HCT116 (cell line): ENCODE measurements at regions not wholly inside any gene's neighbourhood (a gene's known extent, or its start where the extent isn't known, plus 50 kb on each side); places are given as distances from the start of the nearest gene placed in this dataset.
A peak's percentile ranks its signal among the peaks of the same experiment; 100 is the strongest.

Experiments
- ATAC-seq: fragments of 200-7000 bp; cut with Tn5 transposase; 2 replicates; pipeline ENCODE4 v1.9.1; 2020; ENCODE audit warnings: mild to moderate bottlenecking, moderate library complexity
- BruUV-seq: library from RNA; stranded (reverse); fragments of 400-500 nt; replicated peaks from 2 replicates; lab custom pipeline; 2021; lab: Mats Ljungman, UMichigan
- CTCF ChIA-PET: fragments of 300-600 bp; sonication (Branson Sonifier 250); formaldehyde crosslinking; loops from one replicate; lab custom pipeline; 2021; ENCODE audit warnings: antibody characterized with exemption; lab: Charles Lee
- POLR2A ChIA-PET: fragments of 300-600, 350-600 bp; sonication (Branson Sonifier 250); formaldehyde crosslinking; loops from one replicate; lab custom pipeline; 2021; ENCODE audit warnings: antibody characterized with exemption; lab: Charles Lee
- RAD21 ChIA-PET, 2 experiments: fragments of 300-600 bp; sonication (Branson Sonifier 250); formaldehyde crosslinking; loops; one replicate each; lab custom pipeline; 2023; ENCODE audit warnings: low total read pairs in 2 of 2; ENCODE audit not compliant: uncharacterized antibody in 2 of 2, unreplicated experiment in 2 of 2, low non-redundant PET in 1 of 2; lab: Charles Lee
- DNase-seq: peaks from one replicate; pipeline ENCODE4 v3.0.0-alpha.2; 2010; ENCODE audit warnings: low read depth, low spot score
- H2AFZ ChIP-seq: fragments of 200-600 bp; shearing (Covaris generic), sonication (generic); 2 replicates; pipeline ENCODE4 v1.6.1; 2017; ENCODE audit warnings: low read depth, mixed run types, mixed read lengths, antibody characterized with exemption, low read length; ENCODE audit not compliant: poor library complexity, severe bottlenecking
- H3K27ac ChIP-seq: 2 replicates; pipeline ENCODE4 v1.5.1; 2012; ENCODE audit warnings: low read depth, low read length
- H3K27me3 ChIP-seq: fragments of 200-600 bp; sonication (generic); 2 replicates; pipeline ENCODE4 v1.6.1; 2016; ENCODE audit warnings: mixed run types, low read length, mixed read lengths; ENCODE audit not compliant: insufficient read depth
- H3K36me3 ChIP-seq, 2 experiments: fragments of 200-500 bp in 1 of 2; fragments of 200-600 bp in 1 of 2; sonication (Bioruptor generic) in 1 of 2; sonication (generic) in 1 of 2; 2 replicates each; pipeline versions ENCODE4 v1.5.1 to v1.6.1; 2014 to 2016; ENCODE audit warnings: low read length in 2 of 2, inconsistent platforms in 1 of 2, mixed read lengths in 1 of 2, mixed run types in 1 of 2; ENCODE audit not compliant: insufficient read depth in 2 of 2, control insufficient read depth in 1 of 2
- H3K4me1 ChIP-seq, 2 experiments: fragments of 200-600 bp in 1 of 2; sonication (generic) in 1 of 2; 2 replicates each; pipeline versions ENCODE4 v1.5.1 to v1.6.1; 2012 to 2017; ENCODE audit warnings: low read length in 2 of 2, inconsistent platforms in 1 of 2, mild to moderate bottlenecking in 1 of 2, mixed read lengths in 1 of 2, mixed run types in 1 of 2, moderate library complexity in 1 of 2; ENCODE audit not compliant: insufficient read depth in 2 of 2, control insufficient read depth in 1 of 2
- H3K4me2 ChIP-seq: fragments of 200-600 bp; sonication (generic); 2 replicates; pipeline ENCODE4 v1.6.1; 2017; ENCODE audit warnings: mixed run types, low read length, mixed read lengths
- H3K4me3 ChIP-seq, 2 experiments: fragments of 200-600 bp in 1 of 2; sonication (generic) in 1 of 2; replicated peaks in 1 of 2; 2 replicates each; pipeline ENCODE4 v1.5.1; 2011 to 2016; ENCODE audit warnings: low read length in 2 of 2, control low read depth in 1 of 2, low read depth in 1 of 2, mild to moderate bottlenecking in 1 of 2, mixed read lengths in 1 of 2, mixed run types in 1 of 2
- H3K79me2 ChIP-seq: fragments of 200-600 bp; sonication (generic); 2 replicates; pipeline ENCODE4 v1.6.1; 2017; ENCODE audit warnings: mild to moderate bottlenecking, mixed run types, low read length, moderate library complexity, mixed read lengths; ENCODE audit not compliant: insufficient read depth
- H3K9ac ChIP-seq: fragments of 200-600 bp; sonication (generic); 2 replicates; pipeline ENCODE4 v1.6.1; 2016; ENCODE audit warnings: low read length, mixed read lengths
- H3K9me2 ChIP-seq: fragments of 200-600 bp; sonication (generic), shearing (Covaris generic); 2 replicates; pipeline ENCODE4 v1.6.1; 2017; ENCODE audit warnings: mixed run types, mild to moderate bottlenecking, moderate library complexity; ENCODE audit not compliant: insufficient read depth
- H3K9me3 ChIP-seq, 2 experiments: fragments of 200-500 bp in 1 of 2; fragments of 200-600 bp in 1 of 2; sonication (Bioruptor generic) in 1 of 2; sonication (generic) in 1 of 2; 2 replicates each; pipeline ENCODE4 v1.6.1; 2014 to 2017; ENCODE audit warnings: low read length in 2 of 2, mixed read lengths in 2 of 2, inconsistent platforms in 1 of 2, low read depth in 1 of 2, mild to moderate bottlenecking in 1 of 2, mixed run types in 1 of 2, moderate library complexity in 1 of 2; ENCODE audit not compliant: control insufficient read depth in 1 of 2, insufficient read depth in 1 of 2
- H4K20me1 ChIP-seq: fragments of 200-600 bp; sonication (generic), shearing (Covaris generic); 2 replicates; pipeline ENCODE4 v1.6.1; 2017; ENCODE audit warnings: mixed run types, mild to moderate bottlenecking, moderate library complexity; ENCODE audit not compliant: insufficient read depth
- ATF3 ChIP-seq: IDR thresholded peaks from 2 replicates; pipeline ENCODE4 v1.6.1; 2012
- CBX3 ChIP-seq: IDR thresholded peaks from 2 replicates; pipeline ENCODE4 v1.6.1; 2012; ENCODE audit warnings: low read depth
- CEBPB ChIP-seq: IDR thresholded peaks from 2 replicates; pipeline ENCODE4 v1.6.1; 2012; ENCODE audit warnings: low read depth
- EZH2 ChIP-seq: fragments of 200-600 bp; sonication (generic); IDR thresholded peaks from 2 replicates; pipeline ENCODE4 v1.6.1; 2017; ENCODE audit warnings: antibody characterized with exemption, mixed run types
- FOSL1 ChIP-seq: IDR thresholded peaks from 2 replicates; pipeline ENCODE4 v1.6.1; 2012; ENCODE audit warnings: low read depth
- JUND ChIP-seq: IDR thresholded peaks from 2 replicates; pipeline ENCODE4 v1.6.1; 2012
- POLR2A ChIP-seq: IDR thresholded peaks from 2 replicates; pipeline ENCODE4 v1.7.0; 2011; ENCODE audit warnings: borderline replicate concordance; ENCODE audit not compliant: insufficient read depth, insufficient read length; ENCODE audit errors: extremely low read depth
- POLR2AphosphoS5 ChIP-seq: IDR thresholded peaks from 2 replicates; pipeline ENCODE4 v1.6.1; 2011; ENCODE audit warnings: mild to moderate bottlenecking, low read depth, low read length, moderate library complexity
- REST ChIP-seq: IDR thresholded peaks from 2 replicates; pipeline ENCODE4 v1.6.1; 2012; ENCODE audit warnings: low read depth
- SIN3A ChIP-seq: IDR thresholded peaks from 2 replicates; pipeline ENCODE4 v1.6.1; 2012; ENCODE audit warnings: low read depth
- SP1 ChIP-seq: IDR thresholded peaks from 2 replicates; pipeline ENCODE4 v1.6.1; 2012; ENCODE audit warnings: low read depth
- TCF7L2 ChIP-seq: IDR thresholded peaks from 2 replicates; pipeline ENCODE4 v1.7.0; 2011; ENCODE audit warnings: borderline replicate concordance, inconsistent platforms; ENCODE audit not compliant: insufficient read depth, insufficient read length; ENCODE audit errors: extremely low read depth
- ZFX ChIP-seq: fragments of 450-650 bp; IDR thresholded peaks from 2 replicates; pipeline ENCODE4 v1.6.1; 2017
- intact Hi-C: fragments of 100-400 bp; cut with micrococcal nuclease; formaldehyde crosslinking; loops from 2 replicates; pipeline ENCODE4 v1.10.0; 2022

GRCh38 chr5:93220431-93220830 is 360.6 kb downstream of the NR2F1-AS1 start:
- peak overlapping the region; percentile 26 for H2AFZ ChIP-seq
- TF ChIP-seq JUND (no peak), REST (no peak), CEBPB (no peak), POLR2A (no peak), POLR2AphosphoS5 (no peak), TCF7L2 (no peak), CBX3 (no peak), ATF3 (no peak), FOSL1 (no peak), ZFX (no peak), EZH2 (no peak), SIN3A (no peak), SP1 (no peak)
- TF ChIP-seq, all 23 proteins: peak for 0
- H3K9ac ChIP-seq, result no peak overlapping the region

More at GRCh38 chr5:93220431-93220830, 360.6 kb downstream of the NR2F1-AS1 start:
- Histone ChIP-seq H3K79me2 (no peaks in the 10 kb centered on the region), H4K20me1 (no peaks in the 10 kb centered on the region), H3K9me3 (no peaks in the 10 kb centered on the region), H3K36me3 (no peaks in the 10 kb centered on the region), H3K9me2 (no peaks in the 10 kb centered on the region), H3K4me2 (no peak overlapping the region), H3K27me3 (no peaks in the 10 kb centered on the region), H3K27ac (no peak overlapping the region), H3K4me3 (no peak overlapping the region), H3K4me1 (no peaks in the 10 kb centered on the region; a peak in 2 of 4 replicates)
- no peak for DNase-seq
- CTCF ChIA-PET, result no interaction called here
- BruUV-seq, result no TSS peak
- no peak for ATAC-seq
- RAD21 ChIA-PET, result no interaction called here
- intact Hi-C loops, result no loop called here
- POLR2A ChIA-PET, result interaction anchor here (0.6 kb wide), 1 partner anchor 16 kb away, joined by 3 read pairs; no protein-coding TSS in a partner anchor
